Fibroblast of mammary gland (primary cell): ENCODE measurements at regions not wholly inside any gene's neighbourhood (a gene's known extent, or its start where the extent isn't known, plus 50 kb on each side); places are given as distances from the start of the nearest gene placed in this dataset.

Source experiments
- DNase-seq: peaks from one replicate; pipeline ENCODE4 v3.0.0-alpha.2; 2010; ENCODE audit warnings: low read depth
- H3K4me3 ChIP-seq: 2 replicates; pipeline ENCODE4 v1.5.1; 2011; ENCODE audit warnings: low read depth, mild to moderate bottlenecking, low read length, moderate library complexity; ENCODE audit not compliant: control insufficient read depth
- CTCF ChIP-seq: conservative IDR thresholded peaks from 2 replicates; pipeline ENCODE4 v1.5.1; 2011; ENCODE audit warnings: low read depth, low read length, inconsistent platforms; ENCODE audit not compliant: control insufficient read depth, insufficient read depth

- TF ChIP-seq CTCF, result no peak
- DNase-seq, result no peak
- H3K4me3 ChIP-seq, result no peak overlapping the region
Measured at GRCh38 chr3:71893702-71894479, 108.9 kb upstream of the PROK2 start.

DNA sequence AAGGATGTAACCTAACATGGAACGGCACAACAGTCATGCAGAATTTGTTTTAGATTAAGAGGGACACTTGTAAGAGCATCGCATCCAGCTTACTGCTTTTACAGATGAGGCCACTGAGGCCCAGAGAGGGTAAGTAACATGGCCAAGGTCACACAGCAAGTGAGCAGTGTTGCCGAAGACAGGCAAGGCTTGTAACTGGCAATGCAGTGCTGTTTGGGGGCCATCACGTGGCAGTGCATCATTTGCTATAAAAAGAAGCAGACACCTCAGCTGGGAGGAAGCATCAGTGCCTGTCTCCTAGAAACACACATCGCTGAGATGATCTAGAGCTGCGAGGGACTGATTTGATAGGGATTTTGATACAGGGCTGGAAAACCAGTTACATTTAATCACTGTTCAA is 108.2 kb upstream of the PROK2 start:
- H3K4me3 ChIP-seq, result no peak overlapping the region
- TF ChIP-seq CTCF, result no peak
- DNase-seq, result no peak

- DNase-seq, result peak; percentile 47
- no peak for TF ChIP-seq CTCF
Measured at GRCh38 chr3:71891483-71891882, 106.5 kb upstream of the PROK2 start.

DNA sequence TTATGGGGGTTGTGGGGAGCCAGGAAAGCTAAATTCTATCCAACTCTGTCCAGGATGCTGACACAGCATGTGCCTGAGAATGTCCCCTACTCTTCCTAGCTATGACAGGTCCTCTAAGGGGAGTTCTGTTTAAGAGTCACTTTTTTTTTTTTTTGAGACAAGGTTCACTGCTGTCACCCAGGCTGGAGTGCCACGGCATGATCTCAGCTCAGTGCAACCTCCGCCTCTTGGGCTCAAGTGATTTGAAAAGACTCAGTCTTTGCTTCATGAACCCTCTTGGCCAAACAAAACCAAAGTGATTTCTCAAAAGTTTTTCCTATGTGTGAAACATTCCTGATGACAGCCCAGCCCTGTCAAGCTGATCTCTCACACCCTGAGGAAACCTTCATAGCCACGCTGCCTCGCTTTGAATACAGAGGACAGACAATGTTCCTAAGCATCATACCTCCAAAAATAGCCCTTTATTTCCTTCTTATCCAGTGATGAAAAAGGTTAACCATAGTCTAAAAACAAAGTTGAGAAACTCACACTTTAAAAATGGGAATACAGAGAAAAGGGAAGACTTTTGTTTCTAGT is 105.5 kb upstream of the PROK2 start:
- DNase-seq, result no peak
- H3K4me3 ChIP-seq, result no peak overlapping the region
- TF ChIP-seq CTCF, result no peak

More at GRCh38 chr3:71891483-71891882, 106.5 kb upstream of the PROK2 start:
- no peak overlapping the region for H3K4me3 ChIP-seq

- no peak for TF ChIP-seq CTCF
- H3K4me3 ChIP-seq, result no peak overlapping the region
- no peak for DNase-seq
Measured at GRCh38 chr3:71887256-71887655, 102.3 kb upstream of the PROK2 start.

DNA sequence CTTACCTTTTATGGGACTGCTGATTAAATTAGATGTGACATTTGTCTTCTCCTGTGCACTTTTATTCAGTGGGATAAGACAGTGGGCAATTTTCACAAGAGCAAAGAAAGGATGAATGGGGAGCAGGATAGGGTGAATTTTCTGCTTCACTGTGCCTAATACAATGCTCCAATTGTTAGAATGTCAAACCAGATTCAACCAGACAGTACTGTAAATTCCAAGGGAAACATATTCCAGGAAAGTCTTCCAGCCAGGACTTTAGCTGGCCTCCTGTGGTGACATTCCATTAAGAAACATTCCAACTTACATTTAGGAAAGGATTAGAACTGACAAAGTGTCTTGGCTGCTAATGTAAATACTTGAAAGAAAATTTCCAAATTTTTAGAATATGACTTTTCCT is 100.1 kb upstream of the PROK2 start:
- DNase-seq, result no peak
- TF ChIP-seq CTCF, result no peak
- no peak overlapping the region for H3K4me3 ChIP-seq
